ENCODE measurements at regions not wholly inside any gene's neighbourhood (a gene's known extent, or its start where the extent isn't known, plus 50 kb on each side); places are given as distances from the start of the nearest gene placed in this dataset.
A peak's percentile ranks its signal among the peaks of the same experiment; 100 is the strongest.
"Not testable (repeated sequence)": the region's sequence is repeated elsewhere in the genome, so short reads cannot be mapped to it uniquely, and the experiment has no call there.

DNA sequence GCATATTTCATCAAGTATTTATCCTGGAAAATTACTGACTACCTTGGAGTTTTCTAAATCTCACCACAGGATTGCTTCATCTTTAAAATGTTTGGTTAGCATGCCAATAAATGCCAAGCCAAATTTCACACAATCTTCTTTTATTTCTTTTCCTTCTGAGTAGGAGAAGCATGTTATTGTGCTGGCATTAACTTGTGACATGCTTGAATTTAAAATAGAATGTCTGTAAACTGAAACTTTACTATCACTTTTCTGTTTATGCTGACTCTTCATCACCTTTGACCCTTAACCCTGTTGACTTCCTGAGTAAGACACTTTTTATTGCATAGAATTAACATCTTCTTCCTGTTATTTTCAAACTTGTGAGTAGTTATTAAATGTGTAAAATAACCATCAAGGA lies 56.2 kb upstream of the LRRTM4 start:
- peak; percentile 12 for DNase-seq (ENCODE audit: low read depth)
- H3K4me3 ChIP-seq (ENCODE audit: low read length), result no peak overlapping the region
- TF ChIP-seq, protein P1, sequence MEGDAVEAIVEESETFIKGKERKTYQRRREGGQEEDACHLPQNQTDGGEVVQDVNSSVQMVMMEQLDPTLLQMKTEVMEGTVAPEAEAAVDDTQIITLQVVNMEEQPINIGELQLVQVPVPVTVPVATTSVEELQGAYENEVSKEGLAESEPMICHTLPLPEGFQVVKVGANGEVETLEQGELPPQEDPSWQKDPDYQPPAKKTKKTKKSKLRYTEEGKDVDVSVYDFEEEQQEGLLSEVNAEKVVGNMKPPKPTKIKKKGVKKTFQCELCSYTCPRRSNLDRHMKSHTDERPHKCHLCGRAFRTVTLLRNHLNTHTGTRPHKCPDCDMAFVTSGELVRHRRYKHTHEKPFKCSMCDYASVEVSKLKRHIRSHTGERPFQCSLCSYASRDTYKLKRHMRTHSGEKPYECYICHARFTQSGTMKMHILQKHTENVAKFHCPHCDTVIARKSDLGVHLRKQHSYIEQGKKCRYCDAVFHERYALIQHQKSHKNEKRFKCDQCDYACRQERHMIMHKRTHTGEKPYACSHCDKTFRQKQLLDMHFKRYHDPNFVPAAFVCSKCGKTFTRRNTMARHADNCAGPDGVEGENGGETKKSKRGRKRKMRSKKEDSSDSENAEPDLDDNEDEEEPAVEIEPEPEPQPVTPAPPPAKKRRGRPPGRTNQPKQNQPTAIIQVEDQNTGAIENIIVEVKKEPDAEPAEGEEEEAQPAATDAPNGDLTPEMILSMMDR (conservative IDR thresholded peaks at IDR 0.05; ENCODE audit: low read depth, low read length), result no peak

DNA sequence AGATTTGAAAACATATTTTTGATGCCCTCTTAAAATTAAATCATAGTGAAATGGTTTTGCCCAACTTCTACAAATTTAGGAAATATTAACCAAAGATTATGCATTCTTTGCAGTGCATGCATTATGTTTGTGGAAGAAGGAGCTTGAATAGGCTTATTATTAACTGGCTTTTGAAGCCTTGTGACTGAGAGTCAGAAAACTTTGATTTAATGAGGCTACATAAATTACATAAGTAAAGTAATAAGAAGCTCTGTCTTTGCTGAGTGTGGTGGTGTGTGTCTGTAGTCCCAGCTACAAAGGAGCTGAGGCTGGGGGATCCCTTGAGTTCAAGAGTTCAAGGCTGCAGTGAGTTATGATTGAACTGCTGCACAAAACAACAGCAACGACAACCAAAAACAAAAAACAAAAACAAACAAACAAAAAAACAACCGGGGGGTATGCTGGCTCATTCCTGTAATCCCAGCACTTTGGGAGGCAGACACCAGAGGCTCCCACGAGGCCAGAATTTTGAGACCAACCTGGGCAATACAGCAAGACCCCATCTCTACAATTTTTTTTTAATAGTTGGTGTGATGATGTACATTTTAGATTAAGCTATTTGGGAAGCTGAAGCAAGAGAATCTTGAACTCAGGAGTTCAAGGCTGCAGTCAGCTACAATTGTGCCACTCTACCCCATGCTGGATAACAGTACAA lies 57.0 kb upstream of the LRRTM4 start:
- TF ChIP-seq, protein P1 (conservative IDR thresholded peaks at IDR 0.05; ENCODE audit: low read depth, low read length), result no peak

DNA sequence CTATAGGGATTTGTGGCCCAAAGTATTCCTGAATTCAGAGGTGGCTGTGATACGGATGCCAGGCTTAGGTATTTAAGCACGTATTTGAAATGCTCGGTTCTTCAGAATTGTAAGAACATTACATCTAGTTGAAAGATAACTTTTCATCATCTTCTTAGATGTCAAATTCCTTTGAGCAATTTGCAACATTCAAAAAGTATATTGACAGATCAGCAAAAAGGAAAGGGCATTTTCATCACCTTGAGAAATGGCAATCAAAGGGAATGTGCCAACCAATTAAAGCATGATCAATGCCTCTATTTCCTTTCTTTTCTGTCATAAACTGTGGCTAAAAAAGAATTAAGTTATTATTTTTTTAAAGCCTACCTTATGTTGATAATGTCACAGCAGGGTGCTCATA lies 66.3 kb upstream of the LRRTM4 start:
- no peak for DNase-seq (ENCODE audit: low read depth)
- H3K4me3 ChIP-seq (ENCODE audit: low read length), result no peak overlapping the region
- TF ChIP-seq, protein P1 (conservative IDR thresholded peaks at IDR 0.05; ENCODE audit: low read depth, low read length), result no peak

More for the DNA sequence above, 57.0 kb upstream of the LRRTM4 start:
- DNase-seq (ENCODE audit: low read depth), result peak; percentile 24
- no peak overlapping the region for H3K4me3 ChIP-seq (ENCODE audit: low read length)

DNA sequence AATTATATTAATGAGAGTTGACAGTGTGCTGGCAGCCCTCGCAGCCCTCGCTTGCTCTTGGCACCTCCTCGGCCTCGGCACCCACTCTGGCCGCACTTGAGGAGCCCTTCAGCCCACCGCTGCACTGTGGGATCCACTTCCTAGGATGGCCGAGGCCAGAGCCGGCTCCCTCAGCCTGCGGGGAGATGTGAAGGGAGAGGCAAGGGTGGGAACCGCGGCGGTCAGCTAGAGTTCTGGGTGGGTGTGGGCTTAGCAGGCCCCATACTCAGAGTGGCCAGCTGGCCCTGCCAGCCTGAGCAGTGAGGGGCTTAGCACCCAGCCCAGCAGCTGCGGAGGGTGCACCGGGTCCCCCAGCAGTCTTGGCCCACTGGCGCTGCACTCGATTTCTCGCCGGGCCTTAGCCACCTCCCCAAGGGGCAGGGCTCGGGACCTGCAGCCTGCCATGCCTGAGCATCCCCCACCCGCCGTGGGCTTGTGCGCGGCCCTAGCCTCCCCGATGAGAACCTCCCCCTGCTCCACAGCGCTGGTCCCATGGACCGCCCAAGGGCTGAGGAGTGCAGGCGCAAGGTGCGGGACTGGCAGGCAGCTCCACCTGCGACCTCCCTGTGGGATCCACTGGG lies 68.2 kb upstream of the LRRTM4 start:
- TF ChIP-seq, protein P1 (conservative IDR thresholded peaks at IDR 0.05; ENCODE audit: low read depth, low read length), result no peak
- H3K4me3 ChIP-seq (ENCODE audit: low read length), result no peak overlapping the region
- DNase-seq (ENCODE audit: low read depth), result no peak

DNA sequence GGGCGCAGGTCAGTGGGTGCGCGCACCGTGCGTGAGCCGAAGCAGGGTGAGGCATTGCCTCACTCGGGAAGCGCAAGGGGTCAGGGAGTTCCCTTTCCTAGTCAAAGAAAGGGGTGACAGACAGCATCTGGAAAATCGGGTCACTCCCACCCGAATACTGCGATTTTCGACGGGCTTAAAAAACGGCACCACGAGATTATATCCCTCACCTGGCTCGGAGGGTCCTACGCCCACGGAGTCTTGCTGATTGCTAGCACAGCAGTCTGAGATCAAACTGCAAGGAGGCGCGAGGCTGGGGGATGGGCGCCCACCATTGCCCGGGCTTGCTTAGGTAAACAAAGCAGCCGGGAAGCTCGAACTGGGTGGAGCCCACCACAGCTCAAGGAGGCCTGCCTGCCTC lies 70.8 kb upstream of the LRRTM4 start:
- not testable (repeated sequence) for DNase-seq (ENCODE audit: low read depth); H3K4me3 ChIP-seq (ENCODE audit: low read length)

DNA sequence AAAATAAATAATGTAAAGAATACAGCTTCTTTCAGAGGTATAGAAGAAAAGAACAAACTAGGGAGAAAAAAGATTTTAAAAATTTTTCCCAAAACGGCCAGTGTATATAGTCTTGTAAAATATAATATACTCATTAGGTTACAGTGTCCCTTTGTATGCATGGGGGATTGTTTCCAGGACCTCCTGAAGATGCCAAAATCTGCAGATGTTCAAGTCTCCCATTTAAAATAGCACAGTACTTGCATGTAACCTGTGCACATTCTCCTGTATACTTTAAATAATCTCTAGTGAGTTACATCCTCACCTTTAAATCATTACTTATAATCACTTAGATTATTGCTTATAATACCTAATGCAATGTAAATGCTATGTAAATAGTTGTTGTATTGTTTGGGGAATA lies 80.6 kb upstream of the LRRTM4 start:
- TF ChIP-seq, protein P1 (conservative IDR thresholded peaks at IDR 0.05; ENCODE audit: low read depth, low read length), result no peak
- DNase-seq (ENCODE audit: low read depth), result no peak
- H3K4me3 ChIP-seq (ENCODE audit: low read length), result no peak overlapping the region

DNA sequence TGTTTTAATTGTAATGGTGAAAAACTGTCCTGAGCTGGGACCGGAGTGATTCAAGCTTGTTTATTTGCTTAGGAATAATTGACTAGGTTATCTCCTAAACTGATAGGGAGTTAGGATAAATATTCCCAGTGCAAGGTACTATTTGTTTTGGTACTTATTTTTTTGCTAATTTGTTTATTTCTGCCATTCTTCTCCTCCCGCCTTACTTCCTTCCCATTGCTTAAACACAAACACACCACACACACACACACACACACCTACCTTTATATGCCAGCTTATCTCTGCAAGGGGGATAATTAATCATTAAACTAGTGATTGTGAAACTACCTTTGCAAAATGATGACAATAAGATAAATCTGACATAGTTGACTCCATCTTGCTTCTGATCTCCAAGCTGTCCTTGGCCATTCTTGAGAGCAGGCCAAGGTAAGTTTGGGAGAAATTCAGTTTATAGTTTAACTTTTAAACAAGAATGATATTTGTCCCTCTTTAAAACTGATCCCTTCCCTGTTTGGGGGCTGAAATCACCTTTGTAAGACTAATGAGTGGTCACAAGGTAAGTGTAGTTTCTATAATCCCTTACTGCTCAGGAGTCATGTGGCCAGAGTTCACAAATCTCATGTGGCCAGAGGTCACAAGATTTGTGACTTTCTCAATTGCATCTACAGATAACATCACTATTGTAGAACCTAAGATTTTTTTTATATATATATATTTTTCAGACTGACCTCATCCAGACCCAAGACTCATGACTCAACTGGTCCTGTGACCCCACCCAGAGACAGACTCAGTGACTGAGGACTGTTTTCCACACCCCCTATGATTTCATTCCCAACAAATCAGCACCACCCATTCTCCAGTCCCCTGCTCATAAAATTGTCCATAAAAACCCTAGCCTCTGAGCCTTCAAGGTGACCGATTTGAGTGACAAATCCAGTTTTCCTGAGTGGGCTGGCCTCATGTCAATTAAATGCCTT lies 83.1 kb upstream of the LRRTM4 start:
- no peak for DNase-seq (ENCODE audit: low read depth)
- TF ChIP-seq, protein P1 (conservative IDR thresholded peaks at IDR 0.05; ENCODE audit: low read depth, low read length), result no peak

More for the DNA sequence above, 83.1 kb upstream of the LRRTM4 start:
- no peak overlapping the region for H3K4me3 ChIP-seq (ENCODE audit: low read length)
